GM10266 (cell line): ENCODE measurements at regions not wholly inside any gene's neighbourhood (a gene's known extent, or its start where the extent isn't known, plus 50 kb on each side); places are given as distances from the start of the nearest gene placed in this dataset.

ENCODE experiments used
- DNase-seq: peaks from one replicate; pipeline ENCODE4 v3.0.0; 2012; ENCODE audit errors: extremely low spot score
- TF ChIP-seq, protein P1 (sequence below): IDR thresholded peaks from 2 replicates; pipeline ENCODE4 v1.5.1; 2012; ENCODE audit warnings: mild to moderate bottlenecking, low read depth; ENCODE audit not compliant: control insufficient read depth, insufficient read depth; ENCODE audit errors: missing control alignments

DNA sequence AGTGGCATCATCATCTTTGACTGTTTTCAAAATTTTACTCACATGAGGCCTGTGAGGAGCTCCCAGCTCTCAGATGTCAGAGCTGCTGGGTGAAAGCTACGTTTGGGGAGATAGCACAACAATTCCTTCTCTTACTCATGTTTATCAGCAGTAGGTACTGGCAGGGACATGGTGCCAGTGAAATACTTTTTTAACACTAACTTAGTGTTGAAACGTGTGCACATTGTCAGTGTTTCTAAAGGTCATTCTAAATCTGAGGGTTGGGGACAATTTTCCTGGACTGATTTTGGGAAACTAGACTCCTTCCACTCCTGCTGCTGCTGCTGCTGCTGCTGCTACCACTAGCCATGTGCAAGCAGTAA lies 487.4 kb downstream of the PDCD6IP start:
- no peak for DNase-seq
- TF ChIP-seq, protein P1, sequence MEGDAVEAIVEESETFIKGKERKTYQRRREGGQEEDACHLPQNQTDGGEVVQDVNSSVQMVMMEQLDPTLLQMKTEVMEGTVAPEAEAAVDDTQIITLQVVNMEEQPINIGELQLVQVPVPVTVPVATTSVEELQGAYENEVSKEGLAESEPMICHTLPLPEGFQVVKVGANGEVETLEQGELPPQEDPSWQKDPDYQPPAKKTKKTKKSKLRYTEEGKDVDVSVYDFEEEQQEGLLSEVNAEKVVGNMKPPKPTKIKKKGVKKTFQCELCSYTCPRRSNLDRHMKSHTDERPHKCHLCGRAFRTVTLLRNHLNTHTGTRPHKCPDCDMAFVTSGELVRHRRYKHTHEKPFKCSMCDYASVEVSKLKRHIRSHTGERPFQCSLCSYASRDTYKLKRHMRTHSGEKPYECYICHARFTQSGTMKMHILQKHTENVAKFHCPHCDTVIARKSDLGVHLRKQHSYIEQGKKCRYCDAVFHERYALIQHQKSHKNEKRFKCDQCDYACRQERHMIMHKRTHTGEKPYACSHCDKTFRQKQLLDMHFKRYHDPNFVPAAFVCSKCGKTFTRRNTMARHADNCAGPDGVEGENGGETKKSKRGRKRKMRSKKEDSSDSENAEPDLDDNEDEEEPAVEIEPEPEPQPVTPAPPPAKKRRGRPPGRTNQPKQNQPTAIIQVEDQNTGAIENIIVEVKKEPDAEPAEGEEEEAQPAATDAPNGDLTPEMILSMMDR, result no peak

DNA sequence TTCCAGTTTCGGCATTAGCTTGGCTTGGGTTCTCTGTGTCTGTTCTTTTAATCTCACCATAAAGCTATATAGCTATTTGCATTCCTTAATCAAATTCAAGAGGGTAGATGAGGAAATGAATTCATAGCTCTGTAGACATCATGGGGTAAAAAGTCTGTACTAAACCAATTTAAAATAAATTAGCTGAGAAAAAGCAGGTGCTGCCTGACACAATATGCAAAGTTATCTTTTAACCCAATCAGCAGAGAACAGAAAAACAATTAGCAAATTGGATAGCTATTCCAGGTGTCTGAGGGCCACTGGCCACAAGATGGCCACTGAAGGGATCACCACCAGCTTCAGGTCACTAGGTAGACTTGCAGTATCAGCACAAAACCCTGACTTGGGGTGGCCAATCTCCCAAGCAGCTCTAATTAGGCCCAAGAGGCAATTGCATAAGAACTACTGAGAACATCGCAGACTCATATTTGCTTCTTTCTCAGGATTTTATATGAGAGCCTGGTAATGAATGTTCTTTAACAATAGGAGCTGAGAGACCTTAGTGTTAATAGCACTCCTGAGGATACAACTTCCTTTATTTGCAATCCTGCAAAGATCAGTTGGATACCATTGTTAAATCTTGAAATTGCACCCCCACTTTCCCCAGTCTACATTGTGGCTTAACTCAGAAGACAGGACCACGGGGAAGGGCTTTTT lies 494.3 kb downstream of the PDCD6IP start:
- TF ChIP-seq, protein P1, result no peak
- DNase-seq, result no peak

GRCh38 chr3:34294240-34294639 lies 495.8 kb downstream of the PDCD6IP start:
- DNase-seq, result no peak
- TF ChIP-seq, protein P1, result no peak

- TF ChIP-seq, protein P1, result no peak
- no peak for DNase-seq
These were observed 498.4 kb downstream of the PDCD6IP start for GRCh38 chr3:34296796-34297195.

GRCh38 chr3:34298653-34299052 lies 500.2 kb downstream of the PDCD6IP start:
- DNase-seq, result no peak
- TF ChIP-seq, protein P1, result no peak

- DNase-seq, result no peak
- TF ChIP-seq, protein P1, result no peak
These were observed 502.2 kb downstream of the PDCD6IP start for GRCh38 chr3:34300621-34301020.

GRCh38 chr3:34301313-34301712 lies 502.9 kb downstream of the PDCD6IP start:
- DNase-seq, result no peak
- TF ChIP-seq, protein P1, result no peak
